H7 (cell line): ENCODE measurements at regions not wholly inside any gene's neighbourhood (a gene's known extent, or its start where the extent isn't known, plus 50 kb on each side); places are given as distances from the start of the nearest gene placed in this dataset.

Source experiments
- DNase-seq: peaks from one replicate; pipeline ENCODE4 v3.0.0; 2012
- H3K27me3 ChIP-seq: 2 replicates; pipeline ENCODE4 v1.6.0; 2011; ENCODE audit warnings: mild to moderate bottlenecking, low read length; ENCODE audit not compliant: control insufficient read depth, insufficient read depth
- H3K36me3 ChIP-seq: replicated peaks from 2 replicates; pipeline ENCODE4 v1.5.1; 2011; ENCODE audit warnings: low read length; ENCODE audit not compliant: control insufficient read depth, insufficient read depth
- H3K4me3 ChIP-seq: 2 replicates; pipeline ENCODE4 v1.5.1; 2011; ENCODE audit warnings: low read depth, mild to moderate bottlenecking, control low read depth, low read length, moderate library complexity; ENCODE audit not compliant: insufficient read depth

GRCh38 chr14:87217023-87217422 lies 776.0 kb downstream of the GALC start:
- no peaks in the 10 kb centered on the region for H3K36me3 ChIP-seq
- H3K4me3 ChIP-seq, result no peak overlapping the region
- DNase-seq, result no peak
- H3K27me3 ChIP-seq, result no peaks in the 10 kb centered on the region

GRCh38 chr14:87214558-87214957 lies 778.4 kb downstream of the GALC start:
- Histone ChIP-seq H3K4me3 (no peak overlapping the region), H3K27me3 (no peaks in the 10 kb centered on the region), H3K36me3 (no peaks in the 10 kb centered on the region)
- no peak for DNase-seq

DNA sequence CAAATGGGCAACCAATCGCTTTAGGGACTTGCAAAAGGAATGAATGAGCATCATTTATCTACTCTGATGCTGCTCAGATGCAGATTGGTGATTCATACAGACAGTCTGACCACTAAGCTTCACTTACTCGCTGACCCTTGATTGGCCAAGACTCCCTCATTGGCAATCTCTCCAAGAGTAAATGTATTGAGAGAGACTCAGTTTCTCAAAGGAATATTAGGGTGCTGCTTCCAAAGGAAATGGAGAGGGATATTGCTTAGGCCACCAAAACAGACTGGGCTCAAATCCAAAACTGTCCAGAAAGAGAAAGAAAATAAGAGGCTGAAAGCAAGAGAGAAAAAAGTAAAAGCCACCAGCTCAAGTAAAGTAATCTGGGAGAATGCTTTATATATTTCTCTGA lies 785.2 kb downstream of the GALC start:
- Histone ChIP-seq H3K36me3 (no peaks in the 10 kb centered on the region), H3K4me3 (no peak overlapping the region), H3K27me3 (no peaks in the 10 kb centered on the region)
- no peak for DNase-seq

DNA sequence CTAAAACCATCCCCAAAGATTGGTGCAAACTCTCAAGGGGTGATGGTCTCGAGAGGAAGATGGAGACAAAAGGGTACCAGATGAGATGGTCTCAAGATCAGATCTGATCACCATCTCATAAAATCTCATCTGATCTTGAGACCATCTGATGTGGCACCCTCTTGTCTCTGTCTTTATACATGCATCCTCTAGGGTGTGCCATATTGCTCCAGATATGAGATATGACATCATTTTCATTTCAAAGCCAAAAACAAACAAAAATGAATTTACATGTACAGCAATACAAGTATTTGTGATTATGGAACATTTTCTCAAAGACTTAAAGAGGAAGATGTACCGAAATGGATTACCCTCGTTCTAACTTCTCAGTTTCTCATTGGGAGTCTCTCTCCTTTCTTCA lies 787.2 kb downstream of the GALC start:
- H3K4me3 ChIP-seq, result no peak overlapping the region
- no peaks in the 10 kb centered on the region for H3K27me3 ChIP-seq
- H3K36me3 ChIP-seq, result no peaks in the 10 kb centered on the region
- DNase-seq, result no peak

GRCh38 chr14:87203346-87203745 lies 789.6 kb downstream of the GALC start:
- H3K36me3 ChIP-seq, result no peaks in the 10 kb centered on the region
- no peak overlapping the region for H3K4me3 ChIP-seq
- no peak for DNase-seq
- no peaks in the 10 kb centered on the region for H3K27me3 ChIP-seq

DNA sequence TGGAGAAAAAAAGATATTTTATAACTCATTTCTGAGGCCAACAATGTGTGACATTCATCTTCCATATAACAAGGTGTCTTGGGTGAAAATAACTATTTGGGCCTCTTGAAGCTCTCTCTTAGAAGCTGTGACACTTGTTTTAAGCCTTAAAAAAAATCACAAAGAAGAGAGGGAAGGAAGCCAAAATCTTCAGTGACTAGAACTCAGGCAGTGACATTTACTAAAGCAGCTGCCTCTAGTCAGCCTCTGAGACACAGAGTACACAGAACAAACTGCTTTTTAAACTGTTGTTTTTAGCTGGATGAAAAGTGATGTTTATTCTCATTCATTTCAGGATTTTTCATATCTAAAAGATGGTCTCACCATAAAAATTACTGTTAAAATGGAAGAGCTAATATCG lies 793.6 kb downstream of the GALC start:
- Histone ChIP-seq H3K36me3 (no peaks in the 10 kb centered on the region), H3K4me3 (no peak overlapping the region), H3K27me3 (no peaks in the 10 kb centered on the region)
- no peak for DNase-seq

DNA sequence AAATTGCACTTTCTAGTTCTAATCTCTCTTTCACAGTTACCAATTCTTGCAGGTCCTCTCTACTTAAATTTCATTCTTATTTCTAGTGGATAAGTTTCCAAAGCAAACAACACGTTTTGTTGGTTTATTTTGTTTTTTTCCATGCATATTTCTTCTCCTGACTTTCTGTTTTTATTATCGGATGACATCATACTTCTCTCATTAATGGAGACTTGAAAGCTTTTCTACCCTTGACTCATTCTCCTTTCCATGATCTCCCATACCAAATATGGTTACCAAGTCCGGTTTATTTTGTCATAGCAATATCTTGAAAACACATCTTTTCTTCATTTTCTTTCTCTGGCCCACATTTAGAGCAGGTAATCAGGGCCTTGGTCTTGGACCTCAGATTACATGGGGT lies 796.5 kb downstream of the GALC start:
- Histone ChIP-seq H3K27me3 (no peaks in the 10 kb centered on the region), H3K4me3 (no peak overlapping the region), H3K36me3 (no peaks in the 10 kb centered on the region)
- DNase-seq, result no peak

DNA sequence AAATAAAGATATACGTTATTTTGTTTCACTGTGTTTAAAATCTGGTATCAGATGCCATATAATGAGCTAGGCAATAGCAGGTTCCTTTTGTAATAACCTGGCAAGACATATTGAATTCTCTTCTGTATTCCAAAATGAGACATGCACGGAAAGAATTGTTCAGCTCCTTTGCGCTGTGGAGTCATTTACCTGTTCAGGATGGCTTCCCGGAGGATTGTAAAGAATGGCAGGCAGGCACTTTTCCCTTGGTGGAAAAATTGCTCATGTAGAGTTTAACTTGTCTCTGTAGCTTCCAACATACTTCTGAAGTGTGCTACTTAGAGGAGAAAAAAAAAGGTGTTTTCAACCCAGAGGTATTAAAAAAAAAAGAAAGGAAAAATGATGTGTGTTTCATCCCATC lies 805.2 kb downstream of the GALC start:
- Histone ChIP-seq H3K4me3 (no peak overlapping the region), H3K36me3 (no peaks in the 10 kb centered on the region), H3K27me3 (no peaks in the 10 kb centered on the region)
- DNase-seq, result no peak

- no peaks in the 10 kb centered on the region for H3K27me3 ChIP-seq
- peak; percentile 18 for DNase-seq
- H3K36me3 ChIP-seq, result no peaks in the 10 kb centered on the region
- no peak overlapping the region for H3K4me3 ChIP-seq
Measured at GRCh38 chr14:87186737-87187136, 806.2 kb downstream of the GALC start.

GRCh38 chr14:87185961-87186560 lies 806.9 kb downstream of the GALC start:
- Histone ChIP-seq H3K36me3 (no peaks in the 10 kb centered on the region), H3K4me3 (no peak overlapping the region), H3K27me3 (no peaks in the 10 kb centered on the region)
- no peak for DNase-seq

DNA sequence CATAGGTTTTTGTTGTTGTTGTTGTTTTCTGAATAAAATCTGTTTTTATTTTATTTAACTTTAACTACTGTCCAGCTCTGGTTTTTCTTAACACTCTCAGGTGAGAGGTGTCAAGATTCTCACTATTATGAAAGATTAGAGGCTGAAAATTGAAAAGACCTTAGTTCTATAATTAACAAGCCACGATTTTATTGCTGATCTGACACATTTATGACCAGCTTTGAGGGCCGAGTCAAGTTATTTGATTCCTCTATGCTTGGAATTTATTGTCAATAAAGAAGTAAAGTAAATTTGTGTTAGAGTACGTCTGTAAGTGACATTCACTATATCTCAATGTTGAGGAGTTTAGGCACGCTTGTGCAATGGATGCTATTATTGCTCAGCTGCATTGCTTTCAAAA lies 808.8 kb downstream of the GALC start:
- no peak for DNase-seq
- Histone ChIP-seq H3K27me3 (no peaks in the 10 kb centered on the region), H3K4me3 (no peak overlapping the region), H3K36me3 (no peaks in the 10 kb centered on the region)

GRCh38 chr14:87181288-87181687 lies 811.7 kb downstream of the GALC start:
- H3K36me3 ChIP-seq, result no peaks in the 10 kb centered on the region
- no peaks in the 10 kb centered on the region for H3K27me3 ChIP-seq
- no peak overlapping the region for H3K4me3 ChIP-seq
- DNase-seq, result no peak

DNA sequence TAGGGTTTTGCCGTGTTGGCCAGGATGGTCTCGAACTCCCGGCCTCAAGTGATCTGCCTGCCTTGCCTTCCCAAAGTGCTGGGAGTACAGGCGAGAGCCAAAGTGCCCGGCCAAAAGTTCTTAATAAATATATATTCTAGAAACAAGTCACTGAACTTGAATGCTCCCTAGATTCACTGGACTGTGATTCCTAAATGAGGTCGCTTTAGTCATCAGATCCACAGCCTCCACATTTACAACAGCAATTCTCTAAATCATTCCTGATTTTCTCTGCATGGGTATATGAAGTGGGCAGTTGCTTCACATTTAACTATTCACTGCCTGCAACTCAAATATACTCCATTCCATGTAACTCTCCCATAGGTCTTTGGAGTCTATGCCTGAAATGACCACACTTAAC lies 813.0 kb downstream of the GALC start:
- Histone ChIP-seq H3K27me3 (no peaks in the 10 kb centered on the region), H3K4me3 (no peak overlapping the region), H3K36me3 (no peaks in the 10 kb centered on the region)
- DNase-seq, result no peak

DNA sequence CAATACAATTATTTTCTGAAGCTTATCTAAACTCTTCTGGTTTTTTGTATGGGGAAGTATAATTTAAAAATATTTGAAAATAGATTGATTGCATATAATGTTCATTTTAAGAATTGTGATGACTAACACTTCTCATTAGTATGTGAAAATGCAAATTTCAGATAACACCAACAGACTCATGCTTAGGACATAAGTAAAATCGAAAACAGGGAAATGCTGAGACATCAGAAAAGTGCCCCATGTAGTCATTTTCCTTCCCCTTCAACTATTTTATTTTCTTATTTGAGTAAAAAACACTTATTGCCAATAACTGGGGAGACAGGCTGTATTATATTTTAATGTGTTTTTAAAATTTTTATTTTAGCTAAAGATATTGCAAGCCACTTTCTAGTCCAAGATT lies 814.7 kb downstream of the GALC start:
- no peaks in the 10 kb centered on the region for H3K36me3 ChIP-seq
- no peak overlapping the region for H3K4me3 ChIP-seq
- DNase-seq, result no peak
- no peaks in the 10 kb centered on the region for H3K27me3 ChIP-seq

DNA sequence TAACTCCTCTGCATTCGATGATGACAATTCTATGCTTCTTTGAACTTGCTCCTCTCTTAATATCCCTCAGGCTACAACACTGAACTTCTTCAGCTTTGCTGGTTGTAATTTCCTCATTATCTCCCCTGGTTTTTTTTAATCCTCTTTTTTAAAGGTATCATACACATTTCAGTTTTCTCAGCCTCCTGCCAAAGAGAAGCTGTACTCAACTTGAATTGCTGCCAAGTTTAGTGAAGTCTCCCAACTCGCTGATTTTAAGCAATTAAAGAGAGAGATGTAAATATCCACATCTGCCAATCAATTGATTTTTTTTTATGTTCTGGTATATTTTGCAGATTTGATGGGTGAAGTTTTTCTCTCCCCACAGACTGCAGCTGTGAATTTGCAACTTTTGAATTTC lies 817.8 kb downstream of the GALC start:
- Histone ChIP-seq H3K4me3 (no peak overlapping the region), H3K36me3 (no peaks in the 10 kb centered on the region), H3K27me3 (no peaks in the 10 kb centered on the region)
- no peak for DNase-seq

DNA sequence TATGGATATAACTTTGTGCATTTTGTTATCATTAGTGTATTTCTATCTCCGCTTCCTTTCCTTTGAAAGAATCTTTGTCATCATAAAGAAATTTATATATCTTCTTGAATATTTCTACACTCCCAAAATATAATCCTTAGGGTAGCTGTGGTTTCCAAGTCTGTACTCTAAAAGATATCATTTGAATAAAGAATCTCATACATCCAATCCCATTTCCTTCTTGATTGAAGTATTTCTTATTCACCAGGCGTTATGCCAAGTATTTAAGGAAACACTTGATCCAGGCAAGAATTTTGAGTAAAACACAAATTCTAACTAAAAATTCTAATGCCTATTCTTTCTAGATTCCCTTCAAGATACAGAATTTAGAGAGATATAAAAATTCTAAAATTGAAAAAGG lies 821.8 kb downstream of the GALC start:
- no peak for DNase-seq
- H3K36me3 ChIP-seq, result no peaks in the 10 kb centered on the region
- no peaks in the 10 kb centered on the region for H3K27me3 ChIP-seq
- H3K4me3 ChIP-seq, result no peak overlapping the region
